ENCODE measurements at regions not wholly inside any gene's neighbourhood (a gene's known extent, or its start where the extent isn't known, plus 50 kb on each side); places are given as distances from the start of the nearest gene placed in this dataset.

- no peak for DNase-seq (ENCODE audit: extremely low read depth in 1 of 2, low read depth in 1 of 2)
Measured at GRCh38 chr13:107529035-107529434, 686.3 kb downstream of the LIG4 start.

GRCh38 chr13:107518780-107519179, 696.6 kb downstream of the LIG4 start:
- no peak for DNase-seq (ENCODE audit: extremely low read depth in 1 of 2, low read depth in 1 of 2)

GRCh38 chr13:107518292-107518691, 697.0 kb downstream of the LIG4 start:
- DNase-seq (ENCODE audit: extremely low read depth in 1 of 2, low read depth in 1 of 2), result no peak

GRCh38 chr13:107516517-107516916, 698.8 kb downstream of the LIG4 start:
- DNase-seq (ENCODE audit: extremely low read depth in 1 of 2, low read depth in 1 of 2), result no peak

GRCh38 chr13:107512551-107512950, 702.8 kb downstream of the LIG4 start:
- DNase-seq (ENCODE audit: extremely low read depth in 1 of 2, low read depth in 1 of 2), result no peak

- no peak for DNase-seq (ENCODE audit: extremely low read depth in 1 of 2, low read depth in 1 of 2)
Measured at GRCh38 chr13:107497661-107498060, 717.7 kb downstream of the LIG4 start.

GRCh38 chr13:107493266-107493665, 722.1 kb downstream of the LIG4 start:
- DNase-seq (ENCODE audit: extremely low read depth in 1 of 2, low read depth in 1 of 2), result no peak

GRCh38 chr13:107482688-107483087, 732.6 kb downstream of the LIG4 start:
- DNase-seq (ENCODE audit: extremely low read depth in 1 of 2, low read depth in 1 of 2), result no peak

- DNase-seq (ENCODE audit: extremely low read depth in 1 of 2, low read depth in 1 of 2), result no peak
Measured at GRCh38 chr13:107480130-107480529, 735.2 kb downstream of the LIG4 start.

- no peak for DNase-seq (ENCODE audit: extremely low read depth in 1 of 2, low read depth in 1 of 2)
Measured at GRCh38 chr13:107477772-107478379, 737.5 kb downstream of the LIG4 start.

GRCh38 chr13:107475753-107476453, 739.4 kb downstream of the LIG4 start:
- DNase-seq (ENCODE audit: extremely low read depth in 1 of 2, low read depth in 1 of 2), result no peak

- no peak for DNase-seq (ENCODE audit: extremely low read depth in 1 of 2, low read depth in 1 of 2)
Measured at GRCh38 chr13:107473253-107473652, 742.1 kb downstream of the LIG4 start.

GRCh38 chr13:107466326-107467099, 748.8 kb downstream of the LIG4 start:
- DNase-seq (ENCODE audit: extremely low read depth in 1 of 2, low read depth in 1 of 2), result no peak

GRCh38 chr13:107462501-107462900, 752.8 kb downstream of the LIG4 start:
- DNase-seq (ENCODE audit: extremely low read depth in 1 of 2, low read depth in 1 of 2), result no peak

- DNase-seq (ENCODE audit: extremely low read depth in 1 of 2, low read depth in 1 of 2), result no peak
Measured at GRCh38 chr13:107461751-107462150, 753.6 kb downstream of the LIG4 start.

GRCh38 chr13:107459430-107459829, 755.9 kb downstream of the LIG4 start:
- no peak for DNase-seq (ENCODE audit: extremely low read depth in 1 of 2, low read depth in 1 of 2)

- DNase-seq (ENCODE audit: extremely low read depth in 1 of 2, low read depth in 1 of 2), result no peak
Measured at GRCh38 chr13:107458269-107458668, 757.1 kb downstream of the LIG4 start.

GRCh38 chr13:107457686-107458085, 757.6 kb downstream of the LIG4 start:
- no peak for DNase-seq (ENCODE audit: extremely low read depth in 1 of 2, low read depth in 1 of 2)

- no peak for DNase-seq (ENCODE audit: extremely low read depth in 1 of 2, low read depth in 1 of 2)
Measured at GRCh38 chr13:107456431-107456830, 758.9 kb downstream of the LIG4 start.

- DNase-seq (ENCODE audit: extremely low read depth in 1 of 2, low read depth in 1 of 2), result no peak
Measured at GRCh38 chr13:107452833-107453232, 762.5 kb downstream of the LIG4 start.

- no peak for DNase-seq (ENCODE audit: extremely low read depth in 1 of 2, low read depth in 1 of 2)
Measured at GRCh38 chr13:107450931-107451330, 764.4 kb downstream of the LIG4 start.

GRCh38 chr13:107450431-107450830, 764.9 kb downstream of the LIG4 start:
- no peak for DNase-seq (ENCODE audit: extremely low read depth in 1 of 2, low read depth in 1 of 2)
